Thyroid gland (tissue), 4 donors: ENCODE measurements at regions not wholly inside any gene's neighbourhood (a gene's known extent, or its start where the extent isn't known, plus 50 kb on each side); places are given as distances from the start of the nearest gene placed in this dataset.

Experiments
- POLR2A ChIP-seq, 2 donors: fragments of 450-650 bp; IDR thresholded peaks; one replicate each; pipeline ENCODE4 v1.6.1; 2017; ENCODE audit warnings: antibody characterized with exemption in 2 of 2, mild to moderate bottlenecking in 2 of 2, moderate library complexity in 1 of 2
- TF ChIP-seq, protein P1 (sequence below), 6 experiments: fragments of 200-600 bp in 3 of 6; fragments of 450-650 bp in 3 of 6; sonication (generic) in 3 of 6; IDR thresholded peaks; one replicate each; pipeline ENCODE4 v1.5.1; 2016 to 2019; ENCODE audit warnings: antibody characterized with exemption in 6 of 6, mild to moderate bottlenecking in 2 of 6, inconsistent platforms in 1 of 6, moderate library complexity in 1 of 6

DNA sequence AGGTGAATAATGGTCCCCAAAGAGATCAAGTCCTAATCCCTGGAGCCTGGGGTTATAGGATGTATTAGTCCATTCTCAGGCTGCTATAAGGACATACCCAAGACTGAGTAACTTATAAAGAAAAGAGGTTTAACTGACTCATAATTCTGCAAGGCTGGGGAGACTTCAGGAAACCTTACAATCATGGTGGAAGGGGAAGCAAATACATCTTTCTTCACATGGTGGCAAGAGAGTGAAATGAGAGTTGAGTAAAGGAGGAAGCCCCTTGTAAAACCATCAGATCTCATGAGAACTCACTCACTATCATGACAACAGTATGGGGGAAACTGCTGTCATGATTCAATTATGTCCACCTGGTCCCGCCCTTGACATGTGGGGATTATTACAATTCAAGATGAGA is 142.9 kb upstream of the ANKRD28 start:
- TF ChIP-seq, protein P1, sequence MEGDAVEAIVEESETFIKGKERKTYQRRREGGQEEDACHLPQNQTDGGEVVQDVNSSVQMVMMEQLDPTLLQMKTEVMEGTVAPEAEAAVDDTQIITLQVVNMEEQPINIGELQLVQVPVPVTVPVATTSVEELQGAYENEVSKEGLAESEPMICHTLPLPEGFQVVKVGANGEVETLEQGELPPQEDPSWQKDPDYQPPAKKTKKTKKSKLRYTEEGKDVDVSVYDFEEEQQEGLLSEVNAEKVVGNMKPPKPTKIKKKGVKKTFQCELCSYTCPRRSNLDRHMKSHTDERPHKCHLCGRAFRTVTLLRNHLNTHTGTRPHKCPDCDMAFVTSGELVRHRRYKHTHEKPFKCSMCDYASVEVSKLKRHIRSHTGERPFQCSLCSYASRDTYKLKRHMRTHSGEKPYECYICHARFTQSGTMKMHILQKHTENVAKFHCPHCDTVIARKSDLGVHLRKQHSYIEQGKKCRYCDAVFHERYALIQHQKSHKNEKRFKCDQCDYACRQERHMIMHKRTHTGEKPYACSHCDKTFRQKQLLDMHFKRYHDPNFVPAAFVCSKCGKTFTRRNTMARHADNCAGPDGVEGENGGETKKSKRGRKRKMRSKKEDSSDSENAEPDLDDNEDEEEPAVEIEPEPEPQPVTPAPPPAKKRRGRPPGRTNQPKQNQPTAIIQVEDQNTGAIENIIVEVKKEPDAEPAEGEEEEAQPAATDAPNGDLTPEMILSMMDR (IDR thresholded peaks at IDR 0.05) = no peak
- TF ChIP-seq POLR2A (IDR thresholded peaks at IDR 0.05) = no peak
